ENCODE measurements at regions not wholly inside any gene's neighbourhood (a gene's known extent, or its start where the extent isn't known, plus 50 kb on each side); places are given as distances from the start of the nearest gene placed in this dataset.
A peak's percentile ranks its signal among the peaks of the same experiment; 100 is the strongest.

DNA sequence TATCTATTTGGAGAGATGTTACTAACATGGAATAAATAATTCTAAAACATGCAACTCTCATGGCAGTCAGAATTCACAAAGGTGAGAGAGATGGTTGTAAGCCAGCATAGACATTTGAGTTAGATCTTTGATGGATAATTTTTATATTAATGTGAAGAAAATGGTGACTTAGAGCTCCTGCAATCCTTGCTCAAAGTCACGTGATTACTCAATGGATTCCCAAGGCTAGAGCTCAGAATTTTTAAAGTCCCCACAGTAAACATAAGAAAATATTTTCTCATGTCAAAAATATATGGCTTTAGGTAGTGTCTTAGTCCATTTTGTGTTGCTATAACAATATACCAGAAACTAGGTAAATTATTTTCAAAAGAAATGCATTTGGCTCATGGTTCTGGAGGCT, 281.5 kb upstream of the PRKD1 start:
- no peak for TF ChIP-seq EZH2 (IDR thresholded peaks at IDR 0.05; ENCODE audit: insufficient read depth, poor library complexity, severe bottlenecking)
- no peak for TF ChIP-seq EZH2phosphoT487 (IDR thresholded peaks at IDR 0.05; ENCODE audit: insufficient read depth, low read depth)
- Histone ChIP-seq H2AFZ (no peak overlapping the region), H3K9me3 (ENCODE audit: low read depth) (no peaks in the 10 kb centered on the region), H3K4me2 (ENCODE audit: unreplicated experiment) (no peak overlapping the region), H3K9me2 (ENCODE audit: insufficient read depth) (no peaks in the 10 kb centered on the region), H3K27ac (no peak overlapping the region), H4K20me1 (ENCODE audit: insufficient read depth) (no peaks in the 10 kb centered on the region), H3K27me3 (replicated peaks; ENCODE audit: insufficient read depth) (no peaks in the 10 kb centered on the region), H3K4me1 (ENCODE audit: insufficient read depth) (peaks cover 38% of the 10 kb centered on the region), H3K79me2 (ENCODE audit: insufficient read depth) (no peaks in the 10 kb centered on the region), H3F3A (ENCODE audit: insufficient read depth) (peaks cover 21% of the 10 kb centered on the region; the same call in 1 of the 2 replicates), H3K9ac (no peak overlapping the region), H3K36me3 (ENCODE audit: low read depth) (no peaks in the 10 kb centered on the region), H3K4me3 (no peak overlapping the region)
- DNase-seq = no peak
- WGBS, 2 experiments (ENCODE audit: low coverage in 1 of 2, low lambda C conversion rate in 2 of 2, missing lambda C conversion rate in 2 of 2) = 93 to 97% methylated on average over 1 of the region's 1 CpG
- in situ Hi-C loops (cut with MboI) = loop anchor here (25.0 kb wide), 1 partner anchor 972 kb away; no protein-coding TSS in a partner anchor

DNA sequence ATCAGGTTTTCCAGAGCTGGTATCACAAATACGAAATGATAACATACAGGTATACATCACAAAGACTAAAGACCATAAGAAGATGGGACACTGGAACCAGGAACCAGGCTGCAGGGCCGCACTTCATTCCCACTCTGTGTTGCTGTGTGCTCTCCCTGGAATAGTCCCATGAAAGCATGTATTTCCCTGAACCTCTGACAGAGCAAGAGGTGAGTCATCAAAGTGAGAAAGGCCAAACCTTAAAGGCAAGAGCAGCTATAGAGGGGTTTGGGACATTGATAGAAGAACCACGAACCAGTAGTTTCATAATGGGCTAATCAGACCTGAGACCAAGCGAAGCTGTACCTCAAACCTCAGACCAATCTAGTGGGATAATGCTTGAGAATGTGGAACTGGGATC, 283.0 kb upstream of the PRKD1 start:
- H3K9ac ChIP-seq = no peak overlapping the region
- TF ChIP-seq EZH2 (IDR thresholded peaks at IDR 0.05; ENCODE audit: insufficient read depth, poor library complexity, severe bottlenecking) (no peak), EZH2phosphoT487 (IDR thresholded peaks at IDR 0.05; ENCODE audit: insufficient read depth, low read depth) (no peak)
- no peaks in the 10 kb centered on the region for H3K36me3 ChIP-seq (ENCODE audit: low read depth)
- peak overlapping the region; percentile 33 for H3K4me2 ChIP-seq (ENCODE audit: unreplicated experiment)
- in situ Hi-C loops (cut with MboI) = loop anchor here (10.0 to 25.0 kb wide), 3 partner anchors 666 to 1456 kb away; no protein-coding TSS in a partner anchor
- no peaks in the 10 kb centered on the region for H3K27me3 ChIP-seq (replicated peaks; ENCODE audit: insufficient read depth)
- H3K4me3 ChIP-seq = no peak overlapping the region
- 89 to 95% methylated on average over 4 of the region's 4 CpGs for WGBS, 2 experiments (ENCODE audit: low coverage in 1 of 2, low lambda C conversion rate in 2 of 2, missing lambda C conversion rate in 2 of 2)
- no peaks in the 10 kb centered on the region for H3K79me2 ChIP-seq (ENCODE audit: insufficient read depth)
- 0 out of 2 replicates have a peak overlapping the region, but pooled peaks have one; percentile 25 for H2AFZ ChIP-seq
- no peaks in the 10 kb centered on the region for H4K20me1 ChIP-seq (ENCODE audit: insufficient read depth)
- no peaks in the 10 kb centered on the region for H3K9me3 ChIP-seq (ENCODE audit: low read depth)
- no peak overlapping the region for H3K27ac ChIP-seq
- H3K9me2 ChIP-seq (ENCODE audit: insufficient read depth) = no peaks in the 10 kb centered on the region
- peak; percentile 70 for DNase-seq
- peaks cover 23% of the 10 kb centered on the region; the same call in 1 of the 2 replicates for H3F3A ChIP-seq (ENCODE audit: insufficient read depth)
- peaks cover 40% of the 10 kb centered on the region for H3K4me1 ChIP-seq (ENCODE audit: insufficient read depth)

DNA sequence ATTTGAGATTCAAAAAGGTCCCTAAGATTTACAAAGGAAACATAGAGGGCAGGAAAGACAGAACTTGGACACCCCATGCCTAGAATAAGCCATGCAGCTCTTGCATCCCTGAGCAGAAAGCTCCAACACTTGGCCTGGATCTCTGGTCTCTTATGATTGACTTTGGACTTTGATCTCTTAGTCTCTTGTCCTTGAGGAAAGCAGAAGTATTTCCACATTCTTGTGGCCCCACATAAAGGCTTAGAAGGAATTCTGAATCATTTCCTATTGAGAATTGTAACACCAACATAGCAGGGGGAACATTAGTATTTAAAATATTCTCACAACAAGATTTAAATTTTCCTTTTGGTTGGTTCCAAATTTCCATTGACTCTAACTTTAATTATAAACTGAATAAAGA, 283.7 kb upstream of the PRKD1 start:
- Histone ChIP-seq H3K4me3 (no peak overlapping the region), H2AFZ (no peak overlapping the region), H3K79me2 (ENCODE audit: insufficient read depth) (no peaks in the 10 kb centered on the region), H3F3A (ENCODE audit: insufficient read depth) (peaks cover 23% of the 10 kb centered on the region; the same call in 1 of the 2 replicates), H3K36me3 (ENCODE audit: low read depth) (no peaks in the 10 kb centered on the region), H3K27ac (no peak overlapping the region), H3K9me2 (ENCODE audit: insufficient read depth) (no peaks in the 10 kb centered on the region), H4K20me1 (ENCODE audit: insufficient read depth) (no peaks in the 10 kb centered on the region), H3K9ac (no peak overlapping the region), H3K4me1 (ENCODE audit: insufficient read depth) (peaks cover 40% of the 10 kb centered on the region), H3K27me3 (replicated peaks; ENCODE audit: insufficient read depth) (no peaks in the 10 kb centered on the region), H3K9me3 (ENCODE audit: low read depth) (no peaks in the 10 kb centered on the region), H3K4me2 (ENCODE audit: unreplicated experiment) (peak overlapping the region; percentile 55)
- TF ChIP-seq EZH2 (IDR thresholded peaks at IDR 0.05; ENCODE audit: insufficient read depth, poor library complexity, severe bottlenecking) (no peak), EZH2phosphoT487 (IDR thresholded peaks at IDR 0.05; ENCODE audit: insufficient read depth, low read depth) (no peak)
- in situ Hi-C loops (cut with MboI) = loop anchor here (10.0 to 25.0 kb wide), 3 partner anchors 667 to 1457 kb away; no protein-coding TSS in a partner anchor
- DNase-seq = peak; percentile 52

DNA sequence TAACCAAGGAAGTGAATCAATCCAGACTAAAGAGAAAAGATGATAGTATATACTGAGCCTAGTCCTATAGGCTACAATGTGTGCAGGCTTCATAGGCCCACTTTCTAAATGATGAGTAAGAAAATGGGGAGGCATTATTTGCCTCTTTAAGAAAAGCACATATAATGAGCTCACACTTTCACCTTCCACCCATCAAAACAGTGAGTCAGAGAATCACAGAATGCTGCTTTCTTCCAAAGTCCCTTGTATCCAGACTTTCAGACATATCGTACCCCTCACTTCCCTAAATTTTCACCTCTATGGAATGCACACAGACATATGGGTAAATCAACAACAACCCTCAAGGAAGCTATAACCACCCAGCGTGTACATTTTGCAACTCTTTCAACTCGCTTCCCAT, 286.4 kb upstream of the PRKD1 start:
- H3K9ac ChIP-seq = no peak overlapping the region
- H3K36me3 ChIP-seq (ENCODE audit: low read depth) = no peaks in the 10 kb centered on the region
- peak overlapping the region; percentile 38 for H2AFZ ChIP-seq
- no peak for TF ChIP-seq EZH2 (IDR thresholded peaks at IDR 0.05; ENCODE audit: insufficient read depth, poor library complexity, severe bottlenecking)
- no peak for TF ChIP-seq EZH2phosphoT487 (IDR thresholded peaks at IDR 0.05; ENCODE audit: insufficient read depth, low read depth)
- 29 to 34% methylated on average over 3 of the region's 3 CpGs for WGBS, 2 experiments (ENCODE audit: low coverage in 1 of 2, low lambda C conversion rate in 2 of 2, missing lambda C conversion rate in 2 of 2)
- peak overlapping the region; percentile 52 for H3K4me2 ChIP-seq (ENCODE audit: unreplicated experiment)
- H3K79me2 ChIP-seq (ENCODE audit: insufficient read depth) = no peaks in the 10 kb centered on the region
- no peak overlapping the region for H3K27ac ChIP-seq
- H3K4me1 ChIP-seq (ENCODE audit: insufficient read depth) = peaks cover 40% of the 10 kb centered on the region
- in situ Hi-C loops (cut with MboI) = loop anchor here (10.0 to 25.0 kb wide), 3 partner anchors 669 to 1459 kb away; no protein-coding TSS in a partner anchor
- H3F3A ChIP-seq (ENCODE audit: insufficient read depth) = peaks cover 23% of the 10 kb centered on the region; the same call in 1 of the 2 replicates
- DNase-seq = peak; percentile 73
- no peaks in the 10 kb centered on the region for H3K9me2 ChIP-seq (ENCODE audit: insufficient read depth)
- H4K20me1 ChIP-seq (ENCODE audit: insufficient read depth) = no peaks in the 10 kb centered on the region
- no peaks in the 10 kb centered on the region for H3K9me3 ChIP-seq (ENCODE audit: low read depth)
- peak overlapping the region; percentile 41 for H3K4me3 ChIP-seq
- H3K27me3 ChIP-seq (replicated peaks; ENCODE audit: insufficient read depth) = no peaks in the 10 kb centered on the region

Data from GM23248 (cell line).